HepG2 (cell line): ENCODE measurements at regions not wholly inside any gene's neighbourhood (a gene's known extent, or its start where the extent isn't known, plus 50 kb on each side); places are given as distances from the start of the nearest gene placed in this dataset.

Experiments
- ATF6 ChIP-seq: sonication (generic); formaldehyde crosslinking; conservative IDR thresholded peaks from 2 replicates; pipeline ENCODE4 v1.4.0; 2020; ENCODE audit warnings: missing genetic modification reagents
- BRF2 ChIP-seq: sonication (generic); formaldehyde crosslinking; IDR thresholded peaks from 2 replicates; pipeline ENCODE4 v1.8.1; 2022; ENCODE audit warnings: mild to moderate bottlenecking, missing genetic modification reagents
- GATA4 ChIP-seq: sonication (generic); IDR thresholded peaks from 2 replicates; pipeline ENCODE4 v1.6.1; 2016; ENCODE audit warnings: antibody characterized with exemption, low read depth, borderline replicate concordance
- HOXD1 ChIP-seq: sonication (generic); formaldehyde crosslinking; IDR thresholded peaks from 2 replicates; pipeline ENCODE4 v1.5.0; 2020; ENCODE audit warnings: missing genetic modification reagents
- IRF2 ChIP-seq: IDR thresholded peaks from 2 replicates; pipeline ENCODE4 v1.6.1; 2018; ENCODE audit warnings: missing genetic modification reagents, missing compliant biosample characterization
- IRX3 ChIP-seq: sonication (generic); formaldehyde crosslinking; IDR thresholded peaks from 2 replicates; pipeline ENCODE4 v1.8.1; 2023; ENCODE audit warnings: mild to moderate bottlenecking, low read depth, missing genetic modification reagents, borderline replicate concordance
- KLF13 ChIP-seq: sonication (generic); formaldehyde crosslinking; IDR thresholded peaks from 2 replicates; pipeline ENCODE4 v1.4.0; 2020; ENCODE audit warnings: mild to moderate bottlenecking, missing genetic modification reagents
- KLF16 ChIP-seq, 2 experiments: sonication (generic) in 1 of 2; formaldehyde crosslinking in 1 of 2; IDR thresholded peaks; 2 replicates each; pipeline versions ENCODE4 v1.6.1 to v1.8.0; 2016 to 2023; ENCODE audit warnings: missing genetic modification reagents in 2 of 2, missing compliant biosample characterization in 1 of 2
- MLXIP ChIP-seq: sonication (generic); formaldehyde crosslinking; IDR thresholded peaks from 2 replicates; pipeline ENCODE4 v1.9.0; 2021; ENCODE audit warnings: missing genetic modification reagents, borderline replicate concordance
- MTA1 ChIP-seq: sonication (generic); formaldehyde crosslinking; IDR thresholded peaks from 2 replicates; pipeline ENCODE4 v1.4.0; 2020; ENCODE audit warnings: missing genetic modification reagents, mild to moderate bottlenecking, borderline replicate concordance
- NFKB2 ChIP-seq: sonication (generic); formaldehyde crosslinking; IDR thresholded peaks from 2 replicates; pipeline ENCODE4 v1.4.0; 2020; ENCODE audit warnings: missing genetic modification reagents, borderline replicate concordance
- PCBP2 ChIP-seq: fragments of 200-400 bp; formaldehyde crosslinking; optimal IDR thresholded peaks from 2 replicates; pipeline ENCODE3; 2018; ENCODE audit warnings: low read length, low read depth; ENCODE audit not compliant: poor library complexity, severe bottlenecking
- PRDM15 ChIP-seq: sonication (generic); formaldehyde crosslinking; IDR thresholded peaks from 2 replicates; pipeline ENCODE4 v1.4.0; 2020; ENCODE audit warnings: missing genetic modification reagents
- RBM39 ChIP-seq: fragments of 200-400 bp; formaldehyde crosslinking; IDR thresholded peaks from one replicate; pipeline ENCODE4 v1.6.1; 2018; ENCODE audit warnings: antibody characterized with exemption, mild to moderate bottlenecking, low read depth, low read length; ENCODE audit not compliant: poor library complexity, severe bottlenecking
- RFX5 ChIP-seq: IDR thresholded peaks from 2 replicates; pipeline ENCODE4 v1.6.1; 2011; ENCODE audit warnings: low read depth, low read length, improper control_type of control experiment
- TCF12 ChIP-seq, 2 experiments: fragments of 450-650 bp in 1 of 2; sonication (generic) in 1 of 2; formaldehyde crosslinking in 1 of 2; IDR thresholded peaks; 2 replicates each; pipeline versions ENCODE4 v1.6.1 to v1.8.0; 2017 to 2022; ENCODE audit warnings: antibody characterized with exemption in 1 of 2, mild to moderate bottlenecking in 1 of 2, missing genetic modification reagents in 1 of 2, moderate library complexity in 1 of 2
- ZNF350 ChIP-seq: sonication (generic); formaldehyde crosslinking; IDR thresholded peaks from 2 replicates; pipeline ENCODE4 v1.4.0; 2020; ENCODE audit warnings: mild to moderate bottlenecking, low read depth, missing genetic modification reagents, borderline replicate concordance
- ZNF703 ChIP-seq: sonication (generic); formaldehyde crosslinking; IDR thresholded peaks from 2 replicates; pipeline ENCODE4 v1.5.1; 2020; ENCODE audit warnings: missing genetic modification reagents, mild to moderate bottlenecking, moderate library complexity, borderline replicate concordance

- no peak for TF ChIP-seq MLXIP (CRISPR knock-in tag)
- TF ChIP-seq RFX5 = no peak
- no peak for TF ChIP-seq PCBP2
- no peak; the same call in 1 of the 2 replicates for TF ChIP-seq HOXD1
- no peak; the same call in 1 of the 2 replicates for TF ChIP-seq MTA1 (CRISPR knock-in tag)
- TF ChIP-seq KLF16 (CRISPR knock-in tag; IDR thresholded peaks at IDR 0.05) = peak in 1 of 2 experiments; percentile 87; a peak in 2 of 4 replicates
- TF ChIP-seq NFKB2 (CRISPR knock-in tag) = peak; percentile 74
- no peak for TF ChIP-seq PRDM15 (CRISPR knock-in tag)
- TF ChIP-seq ATF6 (CRISPR knock-in tag) = peak; percentile 57; the same call in 1 of the 2 replicates
- TF ChIP-seq TCF12 (IDR thresholded peaks at IDR 0.05) = no peak
- peak; percentile 35; the same call in 1 of the 2 replicates for TF ChIP-seq TCF12 (CRISPR knock-in tag; IDR thresholded peaks at IDR 0.05)
- TF ChIP-seq ZNF350 = peak; percentile 92
- TF ChIP-seq BRF2 = peak; percentile 21; the same call in 1 of the 2 replicates
- TF ChIP-seq RBM39 = peak; percentile 15
- peak; percentile 96 for TF ChIP-seq IRF2 (CRISPR knock-in tag)
- no peak for TF ChIP-seq IRX3 (CRISPR knock-in tag)
- TF ChIP-seq ZNF703 (CRISPR knock-in tag) = peak; percentile 66; the same call in 1 of the 2 replicates
- TF ChIP-seq GATA4 = peak; percentile 80
- 0 out of 2 replicates have a peak, but pooled peaks have one; percentile 69 for TF ChIP-seq KLF13 (CRISPR knock-in tag)
These were observed 83.8 kb upstream of the FOXQ1 start (continued) for GRCh38 chr6:1227935-1228753.
